Omental fat pad (tissue), 3 donors: ENCODE measurements at regions not wholly inside any gene's neighbourhood (a gene's known extent, or its start where the extent isn't known, plus 50 kb on each side); places are given as distances from the start of the nearest gene placed in this dataset.

Source experiments
- ATAC-seq: fragments of 150-250 bp; one replicate; pipeline ENCODE4 v1.9.1; 2016; ENCODE audit warnings: mild to moderate bottlenecking, moderate library complexity; ENCODE audit not compliant: low FRiP score
- DNase-seq: peaks from one replicate; pipeline ENCODE4 v3.0.0-alpha.2; 2019; ENCODE audit warnings: low spot score
- CTCF ChIP-seq, 3 donors: fragments of 450-650 bp; IDR thresholded peaks; one replicate each; pipeline ENCODE4 v1.5.1; 2016 to 2017; ENCODE audit warnings: antibody characterized with exemption in 3 of 3, mild to moderate bottlenecking in 3 of 3, moderate library complexity in 2 of 3

- TF ChIP-seq CTCF (IDR thresholded peaks at IDR 0.05) = no peak
- ATAC-seq (no peak), DNase-seq (no peak)
These were observed 357.4 kb upstream of the IL12A start for GRCh38 chr3:159631226-159631625.

- ATAC-seq (no peak), DNase-seq (no peak)
- TF ChIP-seq CTCF (IDR thresholded peaks at IDR 0.05) = no peak
These were observed 356.5 kb upstream of the IL12A start for GRCh38 chr3:159632128-159632527.

- no peak for DNase-seq
- no peak for TF ChIP-seq CTCF (IDR thresholded peaks at IDR 0.05)
- ATAC-seq = no peak
These were observed 355.8 kb upstream of the IL12A start for GRCh38 chr3:159632851-159633250.

- no peak for DNase-seq
- no peak for ATAC-seq
- TF ChIP-seq CTCF (IDR thresholded peaks at IDR 0.05) = no peak
These were observed 354.2 kb upstream of the IL12A start for GRCh38 chr3:159634483-159634882.

GRCh38 chr3:159635047-159635641 is 353.5 kb upstream of the IL12A start:
- ATAC-seq = peak; percentile 75
- DNase-seq = no peak
- TF ChIP-seq CTCF (IDR thresholded peaks at IDR 0.05) = no peak

GRCh38 chr3:159637883-159638542 is 350.6 kb upstream of the IL12A start:
- DNase-seq (no peak), ATAC-seq (no peak)
- TF ChIP-seq CTCF (IDR thresholded peaks at IDR 0.05) = no peak

- DNase-seq = no peak
- TF ChIP-seq CTCF (IDR thresholded peaks at IDR 0.05) = no peak
- no peak for ATAC-seq
These were observed 348.4 kb upstream of the IL12A start for GRCh38 chr3:159640225-159640624.
